Subcutaneous abdominal adipose tissue (tissue), 5 donors: ENCODE measurements at regions not wholly inside any gene's neighbourhood (a gene's known extent, or its start where the extent isn't known, plus 50 kb on each side); places are given as distances from the start of the nearest gene placed in this dataset.

ENCODE experiments used
- H3K27ac ChIP-seq: one replicate; pipeline ENCODE4 v1.7.0; 2013; ENCODE audit warnings: low read depth, mild to moderate bottlenecking, inconsistent platforms, low read length, moderate library complexity
- H3K27me3 ChIP-seq, 5 donors: one replicate each; pipeline ENCODE4 v1.7.0; 2013; ENCODE audit warnings: low read length in 5 of 5, inconsistent platforms in 1 of 5; ENCODE audit not compliant: control insufficient read depth in 5 of 5, insufficient read depth in 4 of 5
- H3K36me3 ChIP-seq, 5 donors: one replicate each; pipeline ENCODE4 v1.7.0; 2013; ENCODE audit warnings: low read length in 5 of 5; ENCODE audit not compliant: control insufficient read depth in 5 of 5, insufficient read depth in 5 of 5
- H3K4me1 ChIP-seq, 5 donors: one replicate each; pipeline ENCODE4 v1.7.0; 2013; ENCODE audit warnings: low read length in 5 of 5, mild to moderate bottlenecking in 3 of 5, moderate library complexity in 1 of 5; ENCODE audit not compliant: control insufficient read depth in 5 of 5, insufficient read depth in 5 of 5
- H3K4me3 ChIP-seq, 5 donors: one replicate each; pipeline ENCODE4 v1.7.0; 2013; ENCODE audit warnings: low read length in 5 of 5, low read depth in 1 of 5
- H3K9ac ChIP-seq, 5 donors: one replicate each; pipeline ENCODE4 v1.7.0; 2013; ENCODE audit warnings: low read length in 5 of 5, mild to moderate bottlenecking in 4 of 5, moderate library complexity in 3 of 5
- H3K9me3 ChIP-seq, 5 donors: one replicate each; pipeline ENCODE4 v1.7.0; 2013; ENCODE audit warnings: low read length in 5 of 5; ENCODE audit not compliant: control insufficient read depth in 5 of 5
- donor health status: healthy.
- donor health status: healthy.
- donor health status: healthy.
- donor health status: healthy.
- donor health status: healthy.

DNA sequence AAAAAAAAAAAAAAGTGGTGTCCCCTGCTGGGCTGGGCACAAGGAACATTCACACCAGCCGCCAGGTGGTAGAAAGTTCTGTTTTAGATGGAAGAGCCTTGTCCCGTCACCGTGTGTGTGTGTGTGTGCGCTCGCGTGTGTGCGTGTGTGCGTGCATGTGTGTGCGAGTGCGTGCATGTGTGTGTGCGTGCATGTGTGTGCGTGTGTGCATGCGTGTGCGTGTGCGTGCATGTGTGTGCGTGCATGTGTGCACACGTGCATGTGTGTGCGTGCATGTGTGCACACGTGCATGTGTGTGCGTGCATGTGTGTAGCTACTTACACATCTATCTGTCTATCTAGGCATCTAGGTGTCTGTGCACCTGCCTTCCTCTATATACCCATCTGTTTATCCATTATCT is 491.7 kb downstream of the NPHP4 start:
- Histone ChIP-seq H3K27ac (no peak overlapping the region), H3K4me1 (peaks cover 0 to 9% (median 0%) of the 10 kb centered on the region in 5 donors), H3K9me3 (no peaks in the 10 kb centered on the region)

DNA sequence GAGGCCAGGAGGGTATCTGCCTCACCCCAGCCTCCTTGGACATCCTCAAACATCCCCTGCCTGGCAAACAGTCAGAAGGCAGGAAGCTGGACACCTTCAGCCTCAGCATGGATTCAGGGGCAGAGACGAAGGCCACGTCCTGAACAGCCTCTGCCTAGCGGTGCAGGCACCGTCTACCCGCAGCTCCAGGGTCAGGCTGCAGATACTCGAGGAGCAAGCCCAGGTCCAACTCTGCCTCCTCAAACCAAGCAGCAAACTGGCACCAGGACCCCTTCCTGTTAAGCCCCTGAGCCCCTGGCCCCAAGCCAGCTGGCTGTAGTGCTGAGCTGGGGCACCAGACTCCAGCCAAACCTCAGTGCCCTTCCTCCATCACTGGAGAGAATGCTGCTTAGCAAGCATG is 494.7 kb downstream of the NPHP4 start:
- H3K4me1 ChIP-seq = no peaks in the 10 kb centered on the region
- no peak overlapping the region for H3K4me3 ChIP-seq
- no peak overlapping the region for H3K27ac ChIP-seq
- no peaks in the 10 kb centered on the region for H3K9me3 ChIP-seq
- H3K9ac ChIP-seq = no peak overlapping the region
- peaks cover 6 to 40% (median 35%) of the 10 kb centered on the region in 5 donors for H3K27me3 ChIP-seq
- no peaks in the 10 kb centered on the region for H3K36me3 ChIP-seq

More for the DNA sequence above, 491.7 kb downstream of the NPHP4 start:
- Histone ChIP-seq H3K4me3 (no peak overlapping the region), H3K36me3 (no peaks in the 10 kb centered on the region), H3K27me3 (peaks cover 6 to 35% (median 28%) of the 10 kb centered on the region in 5 donors), H3K9ac (no peak overlapping the region)

DNA sequence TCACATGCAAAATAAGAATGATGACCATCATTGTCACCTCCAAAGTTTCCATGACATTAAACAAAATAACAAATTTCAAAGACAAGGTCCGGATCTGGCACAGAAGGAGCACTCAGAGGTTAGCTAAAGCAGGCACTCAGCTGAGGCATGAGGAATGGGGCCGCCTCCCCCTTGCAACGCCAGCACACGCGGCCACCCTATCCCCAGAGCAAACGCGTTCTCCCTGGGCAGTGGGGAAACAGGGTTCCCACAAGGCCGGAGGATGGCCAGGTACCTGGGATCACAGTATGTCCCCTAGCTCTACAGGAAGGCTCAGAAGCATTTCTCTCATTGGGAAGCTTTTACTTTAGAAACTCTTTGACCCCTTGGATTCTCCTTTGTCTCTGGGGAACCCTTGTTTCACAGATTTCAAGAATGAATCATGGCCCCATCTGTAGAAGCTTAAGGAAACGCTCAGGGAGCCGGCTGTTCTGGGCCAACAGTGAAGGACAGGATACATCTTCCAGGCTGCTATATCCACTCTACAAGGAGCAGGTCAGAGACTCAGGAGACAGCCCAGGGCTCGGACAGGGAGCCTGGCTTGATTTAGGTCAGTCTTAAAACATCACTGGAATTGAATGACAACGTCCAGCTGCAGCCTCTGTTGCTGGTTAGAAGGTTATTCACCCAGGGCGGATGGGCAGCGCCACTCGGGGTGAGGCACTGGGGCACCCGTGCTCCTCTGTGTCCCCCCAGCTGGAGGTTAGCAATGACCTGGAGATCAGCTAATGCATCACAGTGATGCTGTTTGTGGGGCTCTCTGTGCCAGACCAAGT is 496.4 kb downstream of the NPHP4 start:
- no peaks in the 10 kb centered on the region for H3K36me3 ChIP-seq
- H3K9ac ChIP-seq = no peak overlapping the region
- H3K4me3 ChIP-seq = no peak overlapping the region

DNA sequence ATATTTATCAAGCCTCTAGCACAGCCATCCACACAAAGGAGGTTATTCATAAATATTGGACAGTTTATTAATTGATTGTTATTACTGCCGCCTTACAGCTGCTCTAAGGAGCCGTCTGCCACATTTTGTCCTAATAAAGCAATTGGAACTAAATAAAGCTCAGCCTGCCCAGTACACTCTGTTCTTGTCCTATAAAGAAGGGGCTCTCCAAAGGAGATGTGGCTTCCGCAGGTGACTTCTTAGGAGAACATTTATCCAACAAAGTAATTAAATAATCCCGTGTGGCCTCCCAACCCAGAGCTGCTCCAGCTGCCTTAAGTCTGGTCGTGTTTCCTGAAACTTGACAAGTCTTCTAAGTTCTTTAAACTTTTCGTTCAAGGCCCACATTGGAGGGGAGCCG is 497.7 kb downstream of the NPHP4 start:
- Histone ChIP-seq H3K9ac (no peak overlapping the region), H3K36me3 (no peaks in the 10 kb centered on the region), H3K9me3 (no peaks in the 10 kb centered on the region), H3K27me3 (peaks cover 6 to 40% (median 37%) of the 10 kb centered on the region in 5 donors), H3K27ac (no peak overlapping the region), H3K4me1 (no peaks in the 10 kb centered on the region), H3K4me3 (no peak overlapping the region)

More for the DNA sequence above, 496.4 kb downstream of the NPHP4 start:
- no peaks in the 10 kb centered on the region for H3K9me3 ChIP-seq
- H3K4me1 ChIP-seq = no peaks in the 10 kb centered on the region
- H3K27ac ChIP-seq = no peak overlapping the region
- H3K27me3 ChIP-seq = peaks cover 6 to 40% (median 36%) of the 10 kb centered on the region in 5 donors

DNA sequence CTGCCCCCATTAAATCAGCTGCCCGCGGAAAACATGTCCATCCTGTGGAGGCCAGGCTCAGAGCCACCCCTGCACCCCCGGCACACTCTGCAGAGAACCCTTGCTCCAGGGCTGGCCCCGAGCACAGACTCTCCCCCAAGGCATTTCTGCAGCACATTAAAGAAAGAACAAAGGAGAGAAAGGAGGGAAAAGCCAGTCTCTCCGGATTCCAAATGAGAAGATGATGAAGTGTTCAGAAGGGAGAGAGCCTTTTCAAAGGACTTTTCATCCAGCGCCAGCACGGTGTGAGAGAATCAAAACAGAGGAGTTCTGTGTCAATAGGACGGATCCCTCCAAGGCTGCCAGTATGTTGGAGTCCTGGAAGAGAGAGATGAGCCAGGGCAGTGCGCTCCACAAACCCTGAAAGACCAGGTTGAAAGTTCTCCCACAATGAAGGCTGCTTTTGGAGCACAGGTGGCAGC is 498.3 kb downstream of the NPHP4 start:
- Histone ChIP-seq H3K27me3 (peaks cover 6 to 40% (median 37%) of the 10 kb centered on the region in 5 donors), H3K4me1 (no peaks in the 10 kb centered on the region), H3K9me3 (no peaks in the 10 kb centered on the region), H3K27ac (no peak overlapping the region), H3K4me3 (no peak overlapping the region), H3K36me3 (no peaks in the 10 kb centered on the region), H3K9ac (no peak overlapping the region)

DNA sequence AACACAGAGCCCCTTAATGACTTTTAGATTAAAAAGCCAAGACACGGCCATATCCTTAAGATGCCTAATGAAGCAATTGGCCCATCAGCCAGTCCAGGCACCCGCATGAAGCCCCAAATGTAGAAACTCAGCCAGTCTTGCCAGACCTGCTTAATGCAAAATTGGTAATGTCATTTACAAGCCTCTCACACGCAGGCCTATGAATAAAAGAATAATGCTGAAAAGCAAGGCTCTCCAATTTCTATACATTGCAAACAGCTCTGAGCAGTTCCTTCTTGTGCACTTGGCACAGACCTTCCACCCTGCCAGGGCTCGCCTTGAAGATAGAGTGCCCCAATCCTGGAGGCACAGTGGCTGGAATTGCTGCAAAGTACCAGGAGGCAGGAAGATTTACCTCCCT is 498.9 kb downstream of the NPHP4 start:
- Histone ChIP-seq H3K9ac (no peak overlapping the region), H3K9me3 (no peaks in the 10 kb centered on the region), H3K4me1 (no peaks in the 10 kb centered on the region), H3K27ac (no peak overlapping the region), H3K4me3 (no peak overlapping the region), H3K27me3 (peaks cover 6 to 38% (median 35%) of the 10 kb centered on the region in 5 donors), H3K36me3 (no peaks in the 10 kb centered on the region)

DNA sequence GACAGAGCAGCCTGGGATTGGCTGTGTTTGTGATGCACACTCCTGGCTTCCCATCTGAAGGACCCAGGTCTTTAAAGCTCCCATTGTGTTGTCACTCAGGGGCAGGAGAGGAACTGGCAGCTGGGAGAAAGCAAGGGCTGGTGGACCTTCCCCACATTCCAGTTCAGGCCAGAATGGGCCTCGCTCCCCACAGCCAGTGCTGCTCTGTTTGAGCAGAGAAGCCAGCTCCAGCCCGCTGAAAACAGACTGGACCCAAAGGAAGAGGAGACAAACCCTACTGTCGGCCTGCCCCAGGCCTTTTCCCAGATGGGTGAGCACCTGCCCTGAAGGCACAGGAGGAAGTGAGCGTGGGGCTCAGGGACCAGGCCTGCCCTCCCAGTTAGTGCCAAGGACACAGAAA is 499.4 kb downstream of the NPHP4 start:
- Histone ChIP-seq H3K27ac (no peak overlapping the region), H3K4me3 (no peak overlapping the region), H3K27me3 (peaks cover 6 to 34% (median 33%) of the 10 kb centered on the region in 5 donors), H3K4me1 (no peaks in the 10 kb centered on the region), H3K9ac (no peak overlapping the region), H3K36me3 (no peaks in the 10 kb centered on the region), H3K9me3 (no peaks in the 10 kb centered on the region)

DNA sequence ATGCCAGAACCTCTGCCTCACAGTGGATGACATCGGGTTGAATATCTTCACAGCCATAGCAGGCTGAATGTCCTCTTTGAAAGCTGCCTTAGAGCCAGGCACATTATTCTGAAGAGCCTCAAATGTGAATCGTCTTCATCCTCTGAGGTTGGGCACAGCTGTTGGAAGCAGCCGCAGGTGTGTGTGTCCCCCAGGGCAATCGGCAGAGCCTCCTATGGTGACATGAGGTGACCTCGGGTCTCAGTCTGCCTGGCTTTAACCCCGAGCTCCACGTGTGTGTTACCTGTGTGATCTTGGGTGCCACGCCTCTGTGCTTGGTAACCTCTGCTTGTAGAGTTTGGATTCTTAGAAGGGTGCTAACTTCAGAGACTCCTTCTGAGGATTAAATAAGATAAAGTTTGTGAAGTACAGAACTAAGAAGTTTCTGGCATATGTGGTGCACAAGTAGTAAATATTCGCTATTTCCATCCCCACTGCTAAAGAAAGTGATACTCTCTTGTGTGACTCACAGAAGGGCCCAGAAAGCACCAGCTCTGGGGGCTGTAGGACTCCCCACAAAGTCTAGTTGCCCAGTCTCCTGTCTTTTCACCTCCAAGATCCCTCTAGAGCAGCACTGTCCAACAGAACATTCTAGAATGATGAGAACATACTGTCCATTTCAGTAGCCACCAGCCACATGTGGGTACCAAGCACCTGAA is 500.9 kb downstream of the NPHP4 start:
- H3K9ac ChIP-seq = no peak overlapping the region
- no peak overlapping the region for H3K27ac ChIP-seq
- no peaks in the 10 kb centered on the region for H3K36me3 ChIP-seq
- H3K4me3 ChIP-seq = no peak overlapping the region
- H3K4me1 ChIP-seq = no peaks in the 10 kb centered on the region
- peaks cover 0 to 28% (median 24%) of the 10 kb centered on the region in 5 donors for H3K27me3 ChIP-seq
- H3K9me3 ChIP-seq = no peaks in the 10 kb centered on the region

DNA sequence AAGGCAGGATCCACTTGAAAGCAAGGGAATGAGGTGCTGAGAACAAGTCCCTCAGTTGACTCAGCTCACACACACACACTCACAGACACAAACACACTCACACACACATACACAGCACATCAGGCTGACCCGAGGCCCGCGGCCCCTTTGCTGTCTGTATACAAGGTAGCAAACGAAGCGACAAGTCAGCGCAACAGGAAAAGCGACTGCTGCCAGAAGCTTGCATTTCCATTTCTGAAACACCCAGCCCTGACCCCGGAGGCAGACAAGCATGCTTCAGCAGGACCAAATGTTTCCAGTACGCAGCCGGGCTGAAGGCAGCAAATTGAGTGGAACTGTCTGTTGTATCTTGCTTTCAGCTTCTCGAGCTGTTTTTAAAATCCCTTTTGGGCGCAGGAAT is 501.6 kb downstream of the NPHP4 start:
- Histone ChIP-seq H3K9me3 (no peaks in the 10 kb centered on the region), H3K27me3 (peaks cover 0 to 30% (median 24%) of the 10 kb centered on the region in 5 donors), H3K9ac (no peak overlapping the region), H3K36me3 (no peaks in the 10 kb centered on the region), H3K27ac (no peak overlapping the region), H3K4me1 (no peaks in the 10 kb centered on the region), H3K4me3 (no peak overlapping the region)

DNA sequence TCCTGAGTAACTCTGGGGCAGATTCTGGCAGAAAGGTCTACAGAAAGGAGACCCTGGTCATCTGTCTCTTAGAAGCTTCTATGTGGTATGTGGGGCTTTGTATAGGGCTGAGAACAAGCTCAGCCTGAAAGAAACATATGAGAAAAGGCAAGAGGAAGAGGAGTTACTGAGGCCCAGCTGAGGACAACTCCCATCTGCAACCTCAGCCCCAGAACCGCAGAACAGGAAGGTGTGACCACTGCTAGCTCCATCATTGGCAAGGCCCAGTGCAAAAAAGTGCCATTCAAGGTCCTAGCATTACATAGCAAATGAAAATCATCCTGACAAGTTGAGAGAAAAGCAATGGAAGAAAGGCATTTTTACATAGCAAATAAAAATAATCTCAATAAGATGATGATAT is 503.8 kb downstream of the NPHP4 start:
- no peaks in the 10 kb centered on the region for H3K4me1 ChIP-seq
- no peaks in the 10 kb centered on the region for H3K9me3 ChIP-seq
- H3K9ac ChIP-seq = no peak overlapping the region
- peaks cover 0 to 33% (median 29%) of the 10 kb centered on the region in 5 donors for H3K27me3 ChIP-seq
- no peak overlapping the region for H3K27ac ChIP-seq
- no peaks in the 10 kb centered on the region for H3K36me3 ChIP-seq
- H3K4me3 ChIP-seq = no peak overlapping the region
